ENCODE measurements at regions not wholly inside any gene's neighbourhood (a gene's known extent, or its start where the extent isn't known, plus 50 kb on each side); places are given as distances from the start of the nearest gene placed in this dataset.

DNA sequence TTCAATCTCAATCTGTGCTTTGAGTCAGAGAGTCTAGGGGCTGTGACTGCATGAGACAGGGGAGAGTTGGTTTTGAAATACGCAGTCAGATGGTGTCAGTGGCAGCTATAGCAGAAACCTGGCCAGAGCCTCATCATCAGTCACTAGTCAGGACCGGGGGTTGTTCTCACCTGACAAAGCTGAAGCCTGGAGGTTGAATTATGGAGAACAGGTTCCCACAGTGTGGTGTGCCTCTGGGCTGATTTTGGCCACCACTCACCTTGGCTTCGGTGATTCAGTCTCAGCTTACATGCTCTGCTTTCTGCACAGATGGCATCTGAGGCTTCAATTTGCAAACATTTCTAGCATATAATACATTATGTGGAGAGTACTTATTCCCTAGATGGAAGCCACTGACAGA is 387.3 kb downstream of the YTHDC2 start:
- no peak for DNase-seq

DNA sequence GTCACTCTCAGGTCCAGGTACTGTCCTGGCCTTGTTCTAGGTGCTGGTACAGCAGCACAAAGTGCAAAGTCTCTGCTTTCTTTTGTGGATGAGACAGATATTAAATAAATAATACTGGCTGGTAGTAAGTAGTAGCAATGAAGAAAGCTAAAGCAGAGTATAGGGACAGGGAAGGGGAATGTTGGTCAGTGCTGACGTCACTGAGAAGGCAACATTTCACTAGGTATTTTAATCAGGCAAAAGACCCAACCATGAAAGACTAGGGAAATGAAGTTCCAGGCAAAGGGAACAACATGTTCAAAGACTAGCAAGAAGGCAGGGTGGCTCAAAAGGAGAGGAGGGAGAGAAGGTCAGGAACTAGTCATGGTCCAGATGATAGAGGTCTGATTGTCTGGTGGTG is 388.2 kb downstream of the YTHDC2 start:
- DNase-seq: no peak

DNA sequence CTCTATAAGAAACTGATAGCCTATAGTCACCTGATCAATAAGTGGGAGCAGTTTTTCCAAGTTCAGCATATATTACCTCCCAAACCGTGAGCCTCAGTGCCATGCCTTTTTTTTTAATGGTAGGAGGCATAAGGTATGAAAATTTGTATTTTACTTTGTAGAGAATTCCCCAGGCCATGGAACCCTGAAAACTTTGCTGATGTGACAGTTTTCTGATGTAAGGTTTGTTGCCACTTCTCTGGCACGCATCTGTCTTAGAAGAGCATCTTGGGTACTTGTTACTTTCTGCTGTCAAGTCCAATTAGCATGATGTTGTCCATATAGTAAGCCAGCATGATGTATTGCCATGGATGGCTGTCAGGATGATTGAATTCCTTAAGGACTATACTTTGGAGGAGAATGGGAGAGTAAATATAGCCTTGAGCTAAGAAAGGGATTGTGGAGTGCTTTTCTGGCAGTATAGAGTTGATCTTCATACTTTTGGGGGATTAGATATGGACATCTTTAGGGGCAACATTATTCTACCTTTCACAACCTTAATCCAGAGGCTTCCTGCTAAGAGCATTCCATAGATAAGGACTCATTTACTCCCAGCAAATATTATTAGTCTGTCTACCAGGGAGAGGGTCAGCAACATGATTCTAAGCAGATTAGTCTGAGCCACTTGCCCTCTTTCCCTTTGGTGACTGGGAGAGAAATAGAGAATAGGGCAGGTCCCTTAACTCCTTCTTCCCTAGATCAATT is 389.6 kb downstream of the YTHDC2 start:
- DNase-seq: no peak

DNA sequence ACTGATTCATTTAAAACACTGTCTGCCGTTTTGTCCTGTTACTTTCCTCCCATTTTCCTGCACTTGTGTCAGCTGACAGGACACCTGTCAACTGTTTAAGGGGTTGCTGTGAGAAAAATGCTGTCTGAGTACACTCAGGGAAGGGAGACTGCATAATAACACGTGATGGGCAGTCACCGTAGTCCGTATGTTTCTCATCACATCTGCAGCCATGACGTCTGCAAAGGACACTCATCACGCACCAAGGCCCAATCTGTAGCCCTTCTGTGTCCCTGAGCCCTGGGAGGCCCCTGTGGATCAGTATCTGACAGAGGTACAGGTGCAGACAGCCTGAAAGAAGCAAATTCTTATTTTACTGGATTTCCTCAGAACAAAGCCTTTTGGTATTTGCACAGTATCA is 396.3 kb downstream of the YTHDC2 start:
- no peak for DNase-seq

DNA sequence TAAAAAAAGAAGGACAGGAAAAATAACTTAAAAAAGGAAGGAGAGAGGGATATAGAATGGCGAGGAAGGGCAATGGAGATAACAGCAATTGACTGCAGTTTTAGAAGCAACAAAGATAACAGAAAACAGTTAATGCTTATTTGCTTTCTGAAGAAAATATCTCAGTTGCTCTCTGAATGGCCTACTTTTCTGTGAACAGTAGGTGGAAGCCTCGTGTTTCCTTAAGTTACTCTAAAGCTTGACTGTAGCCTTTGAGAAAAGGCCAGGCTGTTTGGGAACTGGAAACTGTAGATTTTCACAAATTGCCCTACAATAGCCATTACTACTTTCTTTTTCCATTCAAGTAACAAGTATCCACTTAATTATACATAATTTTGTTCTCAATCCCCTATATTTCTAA is 404.5 kb downstream of the YTHDC2 start:
- no peak for DNase-seq

DNA sequence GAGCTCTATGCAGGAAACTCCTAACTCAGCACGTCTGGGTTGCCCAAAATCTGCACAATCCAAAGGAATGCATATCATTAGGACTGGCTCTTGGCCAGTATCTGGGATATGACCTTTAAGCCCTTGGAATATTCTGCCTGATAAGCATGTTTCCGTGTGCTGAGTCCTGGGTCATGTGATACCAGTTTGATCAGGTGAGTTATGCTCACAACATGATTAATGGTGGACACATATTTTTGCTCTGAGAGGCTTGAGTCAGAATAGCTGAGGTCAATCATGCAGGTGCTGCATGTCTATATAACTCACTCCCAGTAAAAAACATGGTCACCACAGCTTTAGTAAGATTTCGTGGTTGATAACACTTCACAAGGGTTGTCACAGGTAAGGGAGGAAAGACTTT is 408.8 kb downstream of the YTHDC2 start:
- no peak for DNase-seq

DNA sequence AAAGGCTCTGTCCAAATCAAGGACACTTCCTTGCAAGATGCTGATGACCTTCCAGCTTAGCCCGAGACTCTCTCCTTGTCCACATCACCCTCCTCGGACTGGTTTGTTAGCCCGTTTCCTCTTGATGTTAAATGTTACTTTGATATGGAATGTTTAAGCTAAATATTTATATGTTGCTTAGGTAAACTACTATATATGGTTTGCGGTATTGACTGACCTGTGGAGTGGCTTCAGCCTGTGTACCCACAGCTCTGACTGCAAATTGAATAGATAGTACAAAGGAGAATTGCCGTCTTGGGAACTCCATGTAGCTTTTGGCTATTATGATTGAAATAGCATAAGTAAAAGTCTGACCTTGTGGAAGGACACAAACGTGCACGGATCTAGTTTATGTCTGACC is 422.0 kb downstream of the YTHDC2 start:
- DNase-seq: no peak

DNA sequence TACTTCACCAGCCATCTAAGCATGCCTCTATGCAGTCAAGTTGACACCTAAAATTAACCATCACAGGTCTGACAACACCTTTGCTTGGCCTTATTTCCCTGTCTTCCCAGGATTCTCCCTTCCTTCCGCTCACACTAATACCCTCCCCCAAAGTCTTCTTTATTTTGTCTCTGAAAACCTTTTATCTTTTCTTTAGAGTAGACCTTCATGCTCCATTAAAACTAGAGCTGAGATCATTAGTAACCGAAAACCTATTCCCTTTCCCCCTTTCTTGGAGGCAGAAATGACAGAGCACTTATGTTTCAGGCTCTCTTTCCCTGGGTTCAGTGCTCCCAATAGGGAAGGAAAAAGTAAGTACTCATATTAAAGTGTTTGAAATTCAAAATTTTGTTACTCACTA is 423.8 kb downstream of the YTHDC2 start:
- DNase-seq: no peak

DNA sequence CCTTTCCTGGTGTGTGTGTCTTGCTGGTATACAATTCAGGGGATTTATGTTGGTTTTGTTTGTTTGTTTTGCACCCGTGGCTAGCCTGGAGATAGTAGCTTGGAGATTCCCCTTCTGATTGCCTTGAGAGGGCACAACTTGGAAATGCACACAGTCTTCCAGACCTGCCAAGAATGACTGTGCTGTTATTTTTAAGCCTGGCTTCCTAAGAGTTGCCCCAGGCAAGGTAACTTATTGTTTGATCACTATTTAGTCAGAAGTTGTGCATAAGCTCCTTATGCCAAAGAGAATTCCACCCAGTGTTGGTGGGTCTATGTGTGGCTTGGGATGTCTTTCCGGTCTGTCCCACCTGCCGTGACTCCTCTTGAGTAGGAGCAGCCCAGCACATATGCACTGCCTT is 421.9 kb upstream of the KCNN2 start:
- no peak for DNase-seq

DNA sequence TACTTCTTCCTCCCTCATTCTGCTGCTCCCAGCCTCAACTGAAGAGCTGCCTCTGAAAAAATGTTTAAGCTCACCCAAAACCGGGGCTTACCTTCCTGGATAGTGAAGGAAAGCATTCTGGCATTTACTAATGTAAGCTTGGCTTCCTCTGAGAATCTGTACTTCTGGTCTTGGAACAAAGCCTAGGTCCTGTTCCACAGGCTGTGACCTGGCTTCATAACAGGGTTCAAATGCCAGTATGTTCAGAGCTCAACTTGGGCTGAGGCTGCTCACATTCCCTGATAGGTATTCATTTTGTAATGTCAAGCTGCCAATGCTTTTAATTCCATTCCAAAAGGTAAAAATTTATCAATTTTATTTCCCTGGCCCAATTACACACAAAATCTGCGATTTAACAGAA is 411.7 kb upstream of the KCNN2 start:
- DNase-seq: no peak

DNA sequence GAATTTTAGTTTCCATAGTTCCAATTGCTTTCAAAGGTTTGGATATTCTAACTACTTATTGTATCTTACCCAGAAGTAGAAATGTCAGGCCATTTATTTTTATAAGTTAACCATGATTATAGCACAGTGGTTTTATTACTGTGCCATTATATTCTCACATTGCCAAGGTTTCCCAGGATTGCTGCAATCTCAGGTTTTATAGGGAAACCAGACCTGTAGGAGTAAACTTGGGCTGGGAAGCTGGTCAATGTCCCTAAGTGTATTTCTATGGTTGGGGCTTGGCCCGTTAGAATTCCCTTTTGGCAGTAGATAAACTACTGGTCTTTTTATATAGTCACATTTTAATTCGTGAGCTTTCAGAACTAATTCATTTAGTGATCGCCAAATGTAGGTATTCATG is 396.6 kb upstream of the KCNN2 start:
- no peak for DNase-seq

DNA sequence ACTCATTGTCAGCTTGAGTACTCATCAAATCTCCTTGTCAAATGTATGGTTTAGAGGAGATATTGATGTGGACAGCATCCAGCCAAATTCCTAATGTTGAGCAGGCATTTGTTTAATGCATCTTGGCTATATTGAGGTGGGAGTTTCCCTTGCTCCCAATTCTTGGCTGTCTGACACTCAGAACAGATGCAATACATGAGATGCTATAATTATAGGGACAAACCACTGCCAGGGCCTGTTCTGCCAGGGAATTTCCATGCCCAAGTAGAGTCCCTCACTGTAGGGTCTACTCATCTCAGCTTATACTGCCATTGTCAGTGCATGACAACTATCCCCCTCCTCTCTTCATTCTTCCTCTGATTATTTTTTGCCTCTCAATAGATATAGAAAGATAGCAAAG is 392.0 kb upstream of the KCNN2 start:
- no peak for DNase-seq

DNA sequence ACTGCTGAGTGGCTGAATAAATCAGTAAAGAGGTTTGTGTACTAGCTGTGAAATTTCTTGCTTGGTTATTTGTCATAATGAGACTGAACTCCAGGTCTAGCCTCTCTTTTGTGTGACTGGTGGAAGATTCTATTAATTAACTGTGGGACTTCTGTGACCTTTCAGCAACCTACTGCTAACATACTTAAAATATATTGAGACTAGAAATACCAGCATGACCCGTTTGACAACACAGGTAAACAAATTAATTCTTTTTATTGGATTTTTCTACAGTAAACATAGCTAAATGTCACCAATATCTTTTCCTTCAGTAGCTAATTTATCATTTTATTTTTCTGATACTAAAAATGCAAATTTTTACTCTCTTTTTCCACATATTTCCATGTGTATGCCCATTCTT is 390.4 kb upstream of the KCNN2 start:
- no peak for DNase-seq

DNA sequence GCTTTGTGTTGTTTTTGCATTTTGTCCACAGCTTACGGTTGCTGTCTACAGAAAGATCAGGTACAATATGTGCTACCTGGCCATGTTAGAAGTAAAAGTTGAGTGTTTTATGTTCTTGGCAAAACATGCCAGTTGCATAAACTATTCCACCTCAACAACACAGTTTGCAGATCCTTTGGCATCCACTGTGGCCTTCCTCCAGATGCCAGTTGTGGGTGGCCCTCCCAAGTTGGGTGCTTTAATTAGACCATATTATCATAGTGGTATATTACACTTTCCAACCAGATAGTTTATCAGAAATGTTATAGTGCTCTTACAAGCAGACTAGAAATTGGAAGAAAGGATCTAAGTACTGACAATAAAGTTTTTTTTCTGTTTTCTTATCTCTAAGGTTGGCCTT is 386.9 kb upstream of the KCNN2 start:
- DNase-seq: no peak

DNA sequence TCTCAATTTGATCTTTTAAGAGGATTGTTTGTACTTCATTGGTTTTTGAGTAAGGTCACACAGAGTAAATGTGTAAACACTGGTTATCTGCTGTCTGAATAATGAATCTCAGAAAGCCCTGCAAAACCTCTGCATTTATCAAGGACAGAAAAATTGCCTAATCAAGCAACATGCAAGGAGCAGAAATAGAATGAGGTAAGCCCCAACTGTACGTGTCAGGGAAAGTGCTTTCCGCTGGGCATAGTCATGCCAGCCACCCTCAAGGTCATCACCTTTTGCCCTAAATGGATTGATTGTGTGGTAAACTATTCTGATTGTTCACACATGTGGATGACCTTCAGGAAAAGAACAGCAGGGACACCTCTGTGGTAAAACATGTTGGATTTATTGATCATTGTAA is 376.9 kb upstream of the KCNN2 start:
- DNase-seq: no peak

DNA sequence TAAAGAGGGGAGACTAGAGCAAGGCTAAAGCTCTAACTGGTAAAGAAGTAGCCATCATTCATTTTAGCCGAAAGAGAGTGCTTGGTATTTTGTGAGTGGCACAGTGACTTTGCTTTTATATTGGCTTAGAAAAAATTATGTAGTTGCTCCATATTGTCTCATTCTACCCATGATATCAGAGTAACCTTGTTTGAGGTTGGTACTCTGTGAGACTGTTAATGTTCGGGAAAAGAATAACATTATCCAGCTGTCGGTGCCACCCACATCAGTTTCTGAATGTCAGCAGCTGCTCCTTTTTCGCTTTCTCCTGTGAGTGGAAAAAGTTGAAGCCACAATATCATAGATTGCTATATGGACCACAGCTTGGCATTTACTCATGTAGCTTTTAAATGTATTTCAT is 376.4 kb upstream of the KCNN2 start:
- DNase-seq: no peak

DNA sequence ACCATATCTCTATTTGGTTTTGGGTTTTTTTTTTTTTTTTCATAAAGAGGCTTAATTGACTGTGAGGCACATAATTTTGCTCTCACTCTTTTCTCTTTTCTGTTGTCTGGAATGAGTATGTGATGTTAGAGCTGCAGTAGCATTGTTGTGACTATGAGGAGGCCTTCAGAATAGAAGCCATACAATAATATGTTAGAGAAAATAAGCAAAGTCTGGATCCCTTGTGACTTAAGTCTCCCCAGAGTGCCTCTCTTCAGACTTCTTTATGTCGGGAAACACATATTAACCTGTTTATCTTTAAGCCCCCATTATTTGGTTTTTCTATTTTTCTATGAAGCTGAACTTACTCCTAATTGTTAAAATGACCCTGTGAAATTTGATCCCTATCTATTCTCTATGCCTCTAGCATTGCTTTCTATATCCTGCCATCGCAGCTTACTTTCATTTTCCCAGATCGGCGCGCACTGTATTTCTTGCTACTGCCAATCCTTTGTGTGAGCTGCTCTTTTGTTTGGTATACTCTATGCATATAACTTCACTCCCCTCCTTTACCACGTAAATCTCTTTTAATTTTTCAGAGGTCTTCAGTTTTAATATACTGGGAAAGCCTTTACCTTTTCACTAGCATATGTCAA is 372.5 kb upstream of the KCNN2 start:
- no peak for DNase-seq

DNA sequence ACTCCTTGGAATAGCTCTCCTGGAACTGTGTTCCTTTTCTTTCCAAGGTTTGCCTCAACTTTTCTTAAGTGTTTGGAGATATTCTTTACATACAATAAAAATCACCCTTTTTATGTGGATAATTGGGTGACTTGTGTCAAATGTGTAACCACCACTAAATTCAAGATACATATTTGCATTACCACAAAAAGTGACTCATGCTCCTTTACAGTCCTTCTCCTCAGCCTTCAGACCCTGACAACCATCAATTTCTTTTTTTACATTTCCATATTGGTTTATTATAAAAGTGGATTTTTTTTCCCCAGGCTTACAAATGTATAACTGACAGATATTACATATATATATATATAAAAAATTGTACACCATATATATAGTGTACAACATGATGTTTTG is 372.0 kb upstream of the KCNN2 start:
- no peak for DNase-seq

DNA sequence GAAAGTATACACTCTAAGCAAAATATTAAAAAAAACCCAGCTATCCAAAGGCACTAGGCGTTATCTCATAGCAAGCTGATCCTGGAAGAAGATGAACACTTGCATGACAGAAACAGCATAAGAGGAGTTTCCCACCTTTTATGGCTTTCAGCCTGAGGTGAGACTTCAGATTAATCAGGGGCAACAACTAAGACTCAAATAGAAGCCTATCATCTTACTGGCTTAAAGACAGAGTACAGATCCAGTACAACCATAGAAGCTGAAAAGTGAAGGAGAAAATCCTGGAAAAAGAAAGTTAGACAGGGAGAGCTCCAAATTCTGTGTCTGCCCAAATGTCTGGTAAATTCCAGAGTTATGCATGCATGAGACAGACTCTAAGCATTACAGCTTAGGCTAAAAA is 360.8 kb upstream of the KCNN2 start:
- no peak for DNase-seq

DNA sequence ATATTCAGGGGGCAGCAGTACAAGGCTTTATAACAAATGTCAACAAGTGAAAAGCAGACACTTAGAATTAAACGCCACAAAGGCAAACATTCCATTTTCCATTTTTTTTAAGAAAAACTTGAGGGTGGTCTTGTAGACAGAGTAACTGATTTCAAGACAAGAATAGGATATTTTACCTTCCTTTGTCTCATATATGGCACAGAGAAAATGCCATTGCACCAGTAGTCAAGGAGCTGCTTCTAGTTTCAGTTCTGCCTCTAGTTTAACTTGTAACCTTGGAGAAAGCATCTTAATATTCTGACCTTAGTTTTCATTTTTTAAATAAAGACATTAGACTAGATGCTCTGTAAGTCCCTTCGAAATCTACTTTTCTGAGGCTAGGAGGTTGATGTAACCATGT is 355.3 kb upstream of the KCNN2 start:
- DNase-seq: no peak

DNA sequence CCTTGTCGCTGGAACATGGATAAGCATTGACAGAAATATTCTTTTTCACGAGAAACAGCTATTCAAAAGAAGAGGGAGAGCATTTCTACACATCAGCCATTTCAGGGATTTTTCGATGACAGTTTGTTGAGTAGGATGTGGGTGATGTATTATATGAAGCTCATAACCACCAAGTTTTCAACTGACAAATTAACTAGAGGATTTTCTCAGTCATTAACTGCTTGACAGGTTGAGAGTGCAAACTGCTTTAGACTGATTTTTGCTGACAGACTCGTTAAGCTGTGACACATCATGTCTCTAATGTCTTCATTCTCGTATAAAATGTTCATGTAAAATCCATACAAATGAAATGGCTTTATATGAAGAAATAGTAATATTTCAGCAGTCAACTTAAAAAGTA is 354.2 kb upstream of the KCNN2 start:
- DNase-seq: peak in 2 of 56 donors; percentile 4 to 23

DNA sequence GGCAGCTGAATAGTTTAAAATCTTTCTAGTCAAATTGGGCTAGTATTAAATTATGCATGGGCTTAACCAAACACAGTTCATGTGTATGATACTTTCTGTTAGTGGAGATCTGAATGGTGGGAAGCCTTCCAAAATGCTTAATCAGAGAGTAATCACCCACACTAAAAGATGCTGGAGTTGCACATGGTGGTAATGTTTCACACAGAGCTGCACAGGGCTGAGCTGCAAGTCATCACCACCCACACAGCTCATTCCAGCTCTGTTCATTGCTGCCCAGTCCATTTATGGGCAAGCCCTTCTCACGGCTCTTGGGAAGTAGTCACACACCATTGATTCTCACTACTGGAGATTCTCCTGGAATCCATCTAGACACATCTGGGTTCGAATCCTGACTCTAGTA is 351.5 kb upstream of the KCNN2 start:
- DNase-seq: no peak

DNA sequence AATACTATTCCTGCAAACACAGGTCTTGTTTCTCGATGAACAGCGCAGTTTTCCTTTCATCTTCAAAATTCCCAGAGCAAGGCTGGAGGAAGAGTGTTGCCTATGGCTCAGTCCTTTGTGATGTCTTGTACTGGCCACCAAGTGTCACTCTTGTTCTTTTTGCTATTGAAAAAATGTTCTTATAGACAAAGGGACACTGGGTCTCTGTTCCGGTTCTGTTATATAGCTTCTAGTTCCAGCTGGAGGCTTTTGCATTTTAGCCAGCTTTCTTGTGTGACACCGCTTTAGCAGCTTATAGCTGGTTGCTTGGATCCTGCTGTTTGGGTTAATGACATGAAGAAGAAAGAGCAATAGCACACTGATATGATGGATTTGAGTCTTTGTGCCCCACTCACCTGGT is 343.7 kb upstream of the KCNN2 start:
- DNase-seq: peak in 1 of 56 donors; percentile 3

DNA sequence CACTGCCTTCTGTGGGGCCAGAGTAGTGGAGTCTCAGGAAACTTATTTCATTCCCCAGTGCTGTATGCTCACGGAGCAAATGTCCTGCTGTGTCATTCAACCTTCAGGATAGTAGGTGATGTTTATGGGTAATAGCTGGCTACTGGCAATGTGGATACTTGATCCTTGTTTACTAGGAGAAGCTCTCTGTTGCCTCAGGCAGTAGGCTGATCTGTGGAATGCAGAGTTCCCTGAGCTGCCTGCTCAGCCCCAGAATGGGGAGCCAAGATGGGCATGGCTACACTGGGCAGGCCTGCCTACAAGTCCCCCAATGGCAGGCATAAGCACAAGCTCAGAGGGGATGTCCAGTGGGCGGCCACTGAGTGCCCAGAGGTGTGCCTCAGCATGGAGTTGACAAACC is 323.1 kb upstream of the KCNN2 start:
- no peak for DNase-seq
